HEK293 (cell line): ENCODE measurements at regions not wholly inside any gene's neighbourhood (a gene's known extent, or its start where the extent isn't known, plus 50 kb on each side); places are given as distances from the start of the nearest gene placed in this dataset.
A peak's percentile ranks its signal among the peaks of the same experiment; 100 is the strongest.

Experiments used
- CTCF ChIA-PET: fragments of 350-600 bp; formaldehyde crosslinking; extraction: SDS; loops from one replicate; lab custom pipeline; 2021; ENCODE audit warnings: antibody characterized with exemption; lab: Yijun Ruan, JAX
- POLR2A ChIA-PET: fragments of 300-600 bp; formaldehyde crosslinking; extraction: SDS; loops from one replicate; lab custom pipeline; 2020; ENCODE audit warnings: antibody characterized with exemption, inconsistent platforms; lab: Yijun Ruan, JAX
- H3K27ac ChIP-seq: fragments of 200-500 bp; sonication (Bioruptor generic); 2 replicates; pipeline ENCODE4 v1.5.1; 2014; ENCODE audit warnings: low read depth, low read length, control low read depth, inconsistent platforms; ENCODE audit errors: extremely low read depth
- H3K36me3 ChIP-seq, 2 experiments: fragments of 200-500 bp in 1 of 2; sonication (Bioruptor generic) in 1 of 2; 1 replicate in 1 of 2; 2 replicates in 1 of 2; pipeline ENCODE4 v1.5.1; 2014 to 2017; ENCODE audit warnings: inconsistent platforms in 2 of 2, low read length in 2 of 2; ENCODE audit not compliant: control insufficient read depth in 2 of 2, insufficient read depth in 1 of 2
- H3K4me1 ChIP-seq: fragments of 200-500 bp; sonication (Bioruptor generic); 2 replicates; pipeline ENCODE4 v1.5.1; 2014; ENCODE audit warnings: mild to moderate bottlenecking, low read length, inconsistent platforms; ENCODE audit not compliant: control insufficient read depth, insufficient read depth
- H3K4me3 ChIP-seq: 2 replicates; pipeline ENCODE4 v1.5.1; 2011; ENCODE audit warnings: low read depth, mild to moderate bottlenecking, control low read depth, low read length, moderate library complexity
- H3K9me3 ChIP-seq: fragments of 200-500 bp; sonication (Bioruptor generic); 2 replicates; pipeline ENCODE4 v1.5.1; 2014; ENCODE audit warnings: low read depth, low read length, inconsistent platforms; ENCODE audit not compliant: control insufficient read depth, insufficient read depth
- EGR2 ChIP-seq: fragments of 450-650 bp; formaldehyde crosslinking; IDR thresholded peaks from 2 replicates; pipeline ENCODE4 v1.5.1; 2016; ENCODE audit warnings: low read depth, missing biosample characterization, missing genetic modification characterization
- SP7 ChIP-seq: fragments of 450-650 bp; formaldehyde crosslinking; IDR thresholded peaks from 2 replicates; pipeline ENCODE4 v1.5.1; 2016; ENCODE audit warnings: missing biosample characterization, missing genetic modification characterization
- ZBTB21 ChIP-seq: fragments of 450-650 bp; formaldehyde crosslinking; IDR thresholded peaks from 2 replicates; pipeline ENCODE4 v1.5.1; 2017; ENCODE audit warnings: missing biosample characterization, missing genetic modification characterization
- ZNF112 ChIP-seq: fragments of 450-650 bp; formaldehyde crosslinking; IDR thresholded peaks from 2 replicates; pipeline ENCODE4 v1.5.0; 2017; ENCODE audit warnings: missing biosample characterization, missing genetic modification characterization
- ZNF292 ChIP-seq: fragments of 450-650 bp; formaldehyde crosslinking; IDR thresholded peaks from 2 replicates; pipeline ENCODE4 v1.5.1; 2016; ENCODE audit warnings: low read depth, missing biosample characterization, missing genetic modification characterization, borderline replicate concordance
- ZNF350 ChIP-seq: fragments of 450-650 bp; formaldehyde crosslinking; IDR thresholded peaks from 2 replicates; pipeline ENCODE4 v1.5.0; 2017; ENCODE audit warnings: missing biosample characterization, mild to moderate bottlenecking, missing genetic modification characterization
- ZNF501 ChIP-seq: fragments of 450-650 bp; formaldehyde crosslinking; IDR thresholded peaks from 2 replicates; pipeline ENCODE4 v1.5.1; 2016; ENCODE audit warnings: missing biosample characterization, missing genetic modification characterization
- ZNF521 ChIP-seq: fragments of 450-650 bp; formaldehyde crosslinking; IDR thresholded peaks from 2 replicates; pipeline ENCODE4 v1.5.1; 2017; ENCODE audit warnings: missing biosample characterization, mild to moderate bottlenecking, missing genetic modification characterization
- ZNF530 ChIP-seq: fragments of 450-650 bp; formaldehyde crosslinking; IDR thresholded peaks from 2 replicates; pipeline ENCODE4 v1.5.1; 2016; ENCODE audit warnings: low read depth, missing biosample characterization, missing genetic modification characterization
- ZNF596 ChIP-seq: fragments of 450-650 bp; IDR thresholded peaks from 2 replicates; pipeline ENCODE4 v1.5.0; 2018; ENCODE audit warnings: missing biosample characterization, mild to moderate bottlenecking, missing genetic modification characterization, moderate library complexity
- ZNF624 ChIP-seq: fragments of 450-650 bp; formaldehyde crosslinking; IDR thresholded peaks from 2 replicates; pipeline ENCODE4 v1.5.1; 2017; ENCODE audit warnings: missing biosample characterization, missing genetic modification characterization
- ZNF660 ChIP-seq: fragments of 450-650 bp; IDR thresholded peaks from 2 replicates; pipeline ENCODE4 v1.5.1; 2018; ENCODE audit warnings: missing biosample characterization, mild to moderate bottlenecking, missing genetic modification characterization
- ZNF704 ChIP-seq: fragments of 450-650 bp; formaldehyde crosslinking; IDR thresholded peaks from 2 replicates; pipeline ENCODE4 v1.5.1; 2016; ENCODE audit warnings: missing biosample characterization, missing genetic modification characterization
- ZNF792 ChIP-seq: fragments of 450-650 bp; formaldehyde crosslinking; IDR thresholded peaks from 2 replicates; pipeline ENCODE4 v1.5.1; 2016; ENCODE audit warnings: missing biosample characterization, missing genetic modification characterization
- ZNF830 ChIP-seq: fragments of 450-650 bp; IDR thresholded peaks from 2 replicates; pipeline ENCODE4 v1.5.0; 2018; ENCODE audit warnings: missing biosample characterization, missing genetic modification characterization, low read depth, mild to moderate bottlenecking, moderate library complexity
- ZSCAN16 ChIP-seq: fragments of 450-650 bp; formaldehyde crosslinking; IDR thresholded peaks from 2 replicates; pipeline ENCODE4 v1.5.1; 2016; ENCODE audit warnings: missing biosample characterization, missing genetic modification characterization
- ZSCAN18 ChIP-seq: fragments of 450-650 bp; formaldehyde crosslinking; IDR thresholded peaks from 2 replicates; pipeline ENCODE4 v1.5.1; 2016; ENCODE audit warnings: missing biosample characterization, missing genetic modification characterization
- TF ChIP-seq, protein P1 (sequence below): fragments of 450-650 bp; formaldehyde crosslinking; IDR thresholded peaks from 2 replicates; pipeline ENCODE4 v1.5.1; 2016; ENCODE audit warnings: missing biosample characterization, missing genetic modification characterization, borderline replicate concordance

GRCh38 chr2:12227941-12228608 is 481.6 kb downstream of the LPIN1 start:
- no peak overlapping the region for H3K27ac ChIP-seq

DNA sequence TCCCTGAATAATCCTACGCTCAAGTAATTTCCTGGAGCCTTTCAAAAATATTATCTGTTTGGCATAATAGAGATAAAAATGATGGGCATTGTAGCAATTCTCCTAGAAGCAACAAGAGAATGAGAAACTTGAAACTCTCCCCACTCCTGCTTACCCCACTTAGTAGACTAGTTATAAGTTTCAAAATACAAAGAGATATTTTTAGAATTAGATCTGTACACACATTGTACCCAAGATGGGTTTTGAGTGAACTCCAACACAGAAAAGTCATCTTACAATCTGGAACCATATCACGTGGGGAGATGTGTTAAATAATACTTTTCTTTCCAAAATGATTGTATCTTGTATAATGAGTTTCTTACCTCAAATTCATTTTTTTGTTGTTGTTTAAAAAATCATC is 484.9 kb downstream of the LPIN1 start:
- peaks cover 7% of the 10 kb centered on the region for H3K4me1 ChIP-seq
- TF ChIP-seq ZNF830 (tag by site-specific recombination), result no peak
- TF ChIP-seq EGR2 (tag by site-specific recombination), result no peak
- TF ChIP-seq ZNF350 (tag by site-specific recombination), result no peak
- no peak for TF ChIP-seq ZNF292 (tag by site-specific recombination)
- no peak for TF ChIP-seq ZNF792
- no peak for TF ChIP-seq ZNF530
- TF ChIP-seq ZNF521 (tag by site-specific recombination), result no peak
- TF ChIP-seq ZNF624, result no peak
- no peak for TF ChIP-seq ZNF501 (tag by site-specific recombination)
- no peak for TF ChIP-seq ZNF704
- TF ChIP-seq ZSCAN16 (tag by site-specific recombination), result no peak
- no peak for TF ChIP-seq ZSCAN18 (tag by site-specific recombination)
- H3K36me3 ChIP-seq, result no peaks in the 10 kb centered on the region
- CTCF ChIA-PET, result interaction anchor here (0.7 kb wide), 1 partner anchor 276 kb away, joined by 5 read pairs; no protein-coding TSS in a partner anchor
- H3K4me3 ChIP-seq, result no peak overlapping the region
- POLR2A ChIA-PET, result no interaction called here
- H3K9me3 ChIP-seq, result no peaks in the 10 kb centered on the region
- no peak overlapping the region for H3K27ac ChIP-seq

More at GRCh38 chr2:12227941-12228608, 481.6 kb downstream of the LPIN1 start:
- Histone ChIP-seq H3K4me3 (no peak overlapping the region), H3K36me3 (no peaks in the 10 kb centered on the region), H3K9me3 (no peaks in the 10 kb centered on the region), H3K4me1 (no peaks in the 10 kb centered on the region)
- ChIA-PET POLR2A (no interaction called here), CTCF (interaction anchor here (0.7 kb wide), 2 partner anchors 90 to 445 kb away, joined by 3 read pairs; no protein-coding TSS in a partner anchor)
- TF ChIP-seq ZNF112 (tag by site-specific recombination) (no peak), SP7 (tag by site-specific recombination) (no peak), ZNF660 (tag by site-specific recombination) (no peak), ZNF596 (tag by site-specific recombination) (peak; percentile 93), ZBTB21 (tag by site-specific recombination) (no peak)
- TF ChIP-seq, protein P1, sequence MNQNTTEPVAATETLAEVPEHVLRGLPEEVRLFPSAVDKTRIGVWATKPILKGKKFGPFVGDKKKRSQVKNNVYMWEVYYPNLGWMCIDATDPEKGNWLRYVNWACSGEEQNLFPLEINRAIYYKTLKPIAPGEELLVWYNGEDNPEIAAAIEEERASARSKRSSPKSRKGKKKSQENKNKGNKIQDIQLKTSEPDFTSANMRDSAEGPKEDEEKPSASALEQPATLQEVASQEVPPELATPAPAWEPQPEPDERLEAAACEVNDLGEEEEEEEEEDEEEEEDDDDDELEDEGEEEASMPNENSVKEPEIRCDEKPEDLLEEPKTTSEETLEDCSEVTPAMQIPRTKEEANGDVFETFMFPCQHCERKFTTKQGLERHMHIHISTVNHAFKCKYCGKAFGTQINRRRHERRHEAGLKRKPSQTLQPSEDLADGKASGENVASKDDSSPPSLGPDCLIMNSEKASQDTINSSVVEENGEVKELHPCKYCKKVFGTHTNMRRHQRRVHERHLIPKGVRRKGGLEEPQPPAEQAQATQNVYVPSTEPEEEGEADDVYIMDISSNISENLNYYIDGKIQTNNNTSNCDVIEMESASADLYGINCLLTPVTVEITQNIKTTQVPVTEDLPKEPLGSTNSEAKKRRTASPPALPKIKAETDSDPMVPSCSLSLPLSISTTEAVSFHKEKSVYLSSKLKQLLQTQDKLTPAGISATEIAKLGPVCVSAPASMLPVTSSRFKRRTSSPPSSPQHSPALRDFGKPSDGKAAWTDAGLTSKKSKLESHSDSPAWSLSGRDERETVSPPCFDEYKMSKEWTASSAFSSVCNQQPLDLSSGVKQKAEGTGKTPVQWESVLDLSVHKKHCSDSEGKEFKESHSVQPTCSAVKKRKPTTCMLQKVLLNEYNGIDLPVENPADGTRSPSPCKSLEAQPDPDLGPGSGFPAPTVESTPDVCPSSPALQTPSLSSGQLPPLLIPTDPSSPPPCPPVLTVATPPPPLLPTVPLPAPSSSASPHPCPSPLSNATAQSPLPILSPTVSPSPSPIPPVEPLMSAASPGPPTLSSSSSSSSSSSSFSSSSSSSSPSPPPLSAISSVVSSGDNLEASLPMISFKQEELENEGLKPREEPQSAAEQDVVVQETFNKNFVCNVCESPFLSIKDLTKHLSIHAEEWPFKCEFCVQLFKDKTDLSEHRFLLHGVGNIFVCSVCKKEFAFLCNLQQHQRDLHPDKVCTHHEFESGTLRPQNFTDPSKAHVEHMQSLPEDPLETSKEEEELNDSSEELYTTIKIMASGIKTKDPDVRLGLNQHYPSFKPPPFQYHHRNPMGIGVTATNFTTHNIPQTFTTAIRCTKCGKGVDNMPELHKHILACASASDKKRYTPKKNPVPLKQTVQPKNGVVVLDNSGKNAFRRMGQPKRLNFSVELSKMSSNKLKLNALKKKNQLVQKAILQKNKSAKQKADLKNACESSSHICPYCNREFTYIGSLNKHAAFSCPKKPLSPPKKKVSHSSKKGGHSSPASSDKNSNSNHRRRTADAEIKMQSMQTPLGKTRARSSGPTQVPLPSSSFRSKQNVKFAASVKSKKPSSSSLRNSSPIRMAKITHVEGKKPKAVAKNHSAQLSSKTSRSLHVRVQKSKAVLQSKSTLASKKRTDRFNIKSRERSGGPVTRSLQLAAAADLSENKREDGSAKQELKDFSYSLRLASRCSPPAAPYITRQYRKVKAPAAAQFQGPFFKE, result no peak
